Stimulated activated CD4-positive, alpha-beta T cell treated with anti-CD3 and anti-CD28 coated beads, Interleukin-12 subunit alpha, Interleukin-12 subunit beta, amount 100 ng/mL, for 48 hours (primary cell): ENCODE measurements at regions not wholly inside any gene's neighbourhood (a gene's known extent, or its start where the extent isn't known, plus 50 kb on each side); places are given as distances from the start of the nearest gene placed in this dataset.

ENCODE experiments used
- DNase-seq, 3 donors: peaks; one replicate each; pipeline ENCODE4 v3.0.0-alpha.2; 2020; ENCODE audit warnings: low read depth in 2 of 3, low spot score in 1 of 3

- DNase-seq, result no peak
These were observed 143.6 kb upstream of the SLITRK1 start for GRCh38 chr13:84025824-84026223.

GRCh38 chr13:83996415-83996814, 114.1 kb upstream of the SLITRK1 start:
- no peak for DNase-seq

- DNase-seq, result no peak
These were observed 113.7 kb upstream of the SLITRK1 start for GRCh38 chr13:83995930-83996329.

GRCh38 chr13:83992566-83993358, 110.5 kb upstream of the SLITRK1 start:
- DNase-seq, result no peak

- DNase-seq, result no peak
These were observed 105.1 kb upstream of the SLITRK1 start for GRCh38 chr13:83987394-83987793.

- DNase-seq, result no peak
These were observed 102.5 kb upstream of the SLITRK1 start for GRCh38 chr13:83984793-83985192.

GRCh38 chr13:83980331-83980730, 98.1 kb upstream of the SLITRK1 start:
- no peak for DNase-seq

GRCh38 chr13:83975655-83976165, 93.4 kb upstream of the SLITRK1 start:
- DNase-seq, result no peak

- no peak for DNase-seq
These were observed 76.3 kb upstream of the SLITRK1 start for GRCh38 chr13:83958531-83958930.

GRCh38 chr13:83955011-83955410, 72.7 kb upstream of the SLITRK1 start:
- DNase-seq, result no peak

- no peak for DNase-seq
These were observed 71.6 kb upstream of the SLITRK1 start for GRCh38 chr13:83953916-83954315.

- DNase-seq, result no peak
These were observed 68.0 kb upstream of the SLITRK1 start for GRCh38 chr13:83950293-83950692.

GRCh38 chr13:83943530-83944279, 61.4 kb upstream of the SLITRK1 start:
- no peak for DNase-seq

- no peak for DNase-seq
These were observed 59.5 kb upstream of the SLITRK1 start for GRCh38 chr13:83941701-83942335.

- no peak for DNase-seq
These were observed 58.5 kb upstream of the SLITRK1 start for GRCh38 chr13:83940742-83941141.

GRCh38 chr13:83937579-83937978, 55.3 kb upstream of the SLITRK1 start:
- no peak for DNase-seq

GRCh38 chr13:83935566-83935965, 53.3 kb upstream of the SLITRK1 start:
- DNase-seq, result no peak
